Liver (tissue), 8 donors: ENCODE measurements at regions not wholly inside any gene's neighbourhood (a gene's known extent, or its start where the extent isn't known, plus 50 kb on each side); places are given as distances from the start of the nearest gene placed in this dataset.

ENCODE experiments used
- DNase-seq: peaks from one replicate; pipeline ENCODE4 v3.0.0-alpha.2; 2017; ENCODE audit warnings: low spot score
- H3K27ac ChIP-seq, 2 donors: one replicate each; pipeline ENCODE4 v1.7.0; 2013; ENCODE audit warnings: inconsistent platforms in 2 of 2, low read length in 2 of 2, control low read depth in 1 of 2, low read depth in 1 of 2, mild to moderate bottlenecking in 1 of 2
- H3K27me3 ChIP-seq, 4 donors: one replicate each; pipeline versions ENCODE4 v1.6.1 to v1.7.0; 2013; ENCODE audit warnings: low read length in 3 of 4, inconsistent platforms in 1 of 4, mild to moderate bottlenecking in 1 of 4, moderate library complexity in 1 of 4; ENCODE audit not compliant: control insufficient read depth in 4 of 4, insufficient read depth in 4 of 4
- H3K36me3 ChIP-seq, 4 donors: one replicate each; pipeline versions ENCODE4 v1.6.1 to v1.7.0; 2013; ENCODE audit warnings: low read length in 3 of 4, mild to moderate bottlenecking in 3 of 4, low read depth in 1 of 4, moderate library complexity in 1 of 4; ENCODE audit not compliant: control insufficient read depth in 4 of 4, insufficient read depth in 3 of 4
- H3K4me1 ChIP-seq, 4 donors: one replicate each; pipeline versions ENCODE4 v1.6.1 to v1.7.0; 2013; ENCODE audit warnings: low read length in 3 of 4, mild to moderate bottlenecking in 3 of 4, moderate library complexity in 1 of 4; ENCODE audit not compliant: control insufficient read depth in 4 of 4, insufficient read depth in 4 of 4
- H3K4me3 ChIP-seq, 3 donors: one replicate each; pipeline versions ENCODE4 v1.6.1 to v1.7.0; 2013; ENCODE audit warnings: low read length in 3 of 3, control low read depth in 1 of 3, low read depth in 1 of 3, mild to moderate bottlenecking in 1 of 3
- H3K9ac ChIP-seq, 2 donors: one replicate each; pipeline ENCODE4 v1.7.0; 2013; ENCODE audit warnings: low read length in 2 of 2, mild to moderate bottlenecking in 2 of 2, moderate library complexity in 2 of 2, control low read depth in 1 of 2, low read depth in 1 of 2
- H3K9me3 ChIP-seq, 4 donors: one replicate each; pipeline versions ENCODE4 v1.6.1 to v1.7.0; 2013; ENCODE audit warnings: low read length in 3 of 4; ENCODE audit not compliant: control insufficient read depth in 4 of 4
- EGR1 ChIP-seq, 2 donors: IDR thresholded peaks; 2 replicates each; pipeline ENCODE4 v1.6.1; 2016 to 2018; ENCODE audit warnings: antibody characterized with exemption in 2 of 2, low read depth in 2 of 2
- FOXA1 ChIP-seq: IDR thresholded peaks from 2 replicates; pipeline ENCODE4 v1.6.1; 2016; ENCODE audit warnings: antibody characterized with exemption
- FOXA2 ChIP-seq: IDR thresholded peaks from 2 replicates; pipeline ENCODE4 v1.6.1; 2016; ENCODE audit warnings: antibody characterized with exemption
- GABPA ChIP-seq, 2 donors: IDR thresholded peaks in 1 of 2; conservative IDR thresholded peaks in 1 of 2; 2 replicates each; pipeline ENCODE4 v1.6.1; 2016; ENCODE audit warnings: antibody characterized with exemption in 2 of 2, mild to moderate bottlenecking in 1 of 2, moderate library complexity in 1 of 2
- HNF4A ChIP-seq, 2 donors: conservative IDR thresholded peaks; 2 replicates each; pipeline ENCODE4 v1.6.1; 2016; ENCODE audit warnings: antibody characterized with exemption in 2 of 2, mild to moderate bottlenecking in 2 of 2
- HNF4G ChIP-seq: IDR thresholded peaks from 2 replicates; pipeline ENCODE4 v1.6.1; 2016; ENCODE audit warnings: antibody characterized with exemption
- JUND ChIP-seq, 2 donors: IDR thresholded peaks; 2 replicates each; pipeline ENCODE4 v1.6.1; 2016; ENCODE audit warnings: antibody characterized with exemption in 2 of 2
- RAD21 ChIP-seq, 2 donors: IDR thresholded peaks; 2 replicates each; pipeline ENCODE4 v1.6.1; 2016; ENCODE audit warnings: antibody characterized with exemption in 2 of 2, mild to moderate bottlenecking in 2 of 2
- RXRA ChIP-seq, 2 donors: IDR thresholded peaks; 2 replicates each; pipeline ENCODE4 v1.6.1; 2017 to 2018; ENCODE audit warnings: antibody characterized with exemption in 2 of 2, mild to moderate bottlenecking in 1 of 2
- SP1 ChIP-seq: IDR thresholded peaks from 2 replicates; pipeline ENCODE4 v1.6.1; 2018; ENCODE audit warnings: antibody characterized with exemption, mild to moderate bottlenecking
- TAF1 ChIP-seq: conservative IDR thresholded peaks from 2 replicates; pipeline ENCODE4 v1.6.1; 2016; ENCODE audit warnings: antibody characterized with exemption, mild to moderate bottlenecking
- YY1 ChIP-seq: IDR thresholded peaks from 2 replicates; pipeline ENCODE4 v1.6.1; 2016; ENCODE audit warnings: antibody characterized with exemption, mild to moderate bottlenecking
- WGBS: extraction: QIAGEN DNeasy Blood & Tissue Kit; methylation state at CpG from one replicate; pipeline ENCODE4 v1.1.7; 2013; 5-methylcytosine and 5-hydroxymethylcytosine counted together
- TF ChIP-seq, protein P1 (sequence below): IDR thresholded peaks from 2 replicates; pipeline ENCODE4 v1.6.1; 2016; ENCODE audit warnings: antibody characterized with exemption, mild to moderate bottlenecking
- TF ChIP-seq, protein P2 (sequence below): IDR thresholded peaks from 2 replicates; pipeline ENCODE4 v1.6.1; 2016; ENCODE audit warnings: antibody characterized with exemption
- TF ChIP-seq, protein P3 (sequence below): IDR thresholded peaks from 2 replicates; pipeline ENCODE4 v1.6.1; 2016; ENCODE audit warnings: antibody characterized with exemption
- TF ChIP-seq, protein P4 (sequence below): fragments of 150-350 bp; IDR thresholded peaks from 2 replicates; pipeline ENCODE4 v1.5.1; 2017; ENCODE audit warnings: improper control_type of control experiment, low read depth, low read length; ENCODE audit not compliant: missing input control
- TF ChIP-seq, protein P5 (sequence below): IDR thresholded peaks from 2 replicates; pipeline ENCODE4 v1.6.1; 2016; ENCODE audit warnings: antibody characterized with exemption
- donor health status: healthy.
- donor health status: healthy.
- donor health status: healthy.
- donor health status: healthy.
- donor health status: healthy.

DNA sequence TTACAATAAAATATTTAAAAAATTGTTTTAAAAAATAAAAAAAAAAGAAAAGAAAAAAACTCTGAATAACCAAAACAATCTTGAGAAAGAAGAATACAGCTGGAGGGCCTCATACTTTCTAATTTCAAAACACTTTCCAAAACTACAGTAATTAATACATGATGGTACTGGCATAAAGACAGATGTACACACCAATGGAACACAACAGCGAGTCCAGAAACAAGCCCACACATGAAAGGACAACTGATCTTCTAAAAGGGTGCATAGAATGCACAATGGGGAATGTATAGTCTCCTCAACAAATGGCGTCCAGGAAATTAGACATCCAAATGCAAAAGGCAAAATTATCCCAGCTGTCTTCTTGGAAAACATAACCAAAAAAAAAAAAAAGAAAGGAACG, 99.6 kb downstream of the LURAP1L start:
- Histone ChIP-seq H3K27ac (no peak overlapping the region), H3K36me3 (no peaks in the 10 kb centered on the region), H3K9me3 (no peaks in the 10 kb centered on the region), H3K27me3 (no peaks in the 10 kb centered on the region), H3K4me3 (no peak overlapping the region), H3K4me1 (peaks cover 0 to 5% (median 0%) of the 10 kb centered on the region in 4 donors), H3K9ac (no peak overlapping the region)
- WGBS = 81% methylated on average over 3 of the region's 3 CpGs
- TF ChIP-seq FOXA2 (no peak), YY1 (no peak), HNF4A (conservative IDR thresholded peaks at IDR 0.05) (no peak), GABPA (IDR thresholded peaks at IDR 0.05 in 1 of 2, conservative IDR thresholded peaks at IDR 0.05 in 1 of 2) (no peak), SP1 (no peak), FOXA1 (no peak), HNF4G (no peak), JUND (IDR thresholded peaks at IDR 0.05) (no peak)
- TF ChIP-seq, protein P1, sequence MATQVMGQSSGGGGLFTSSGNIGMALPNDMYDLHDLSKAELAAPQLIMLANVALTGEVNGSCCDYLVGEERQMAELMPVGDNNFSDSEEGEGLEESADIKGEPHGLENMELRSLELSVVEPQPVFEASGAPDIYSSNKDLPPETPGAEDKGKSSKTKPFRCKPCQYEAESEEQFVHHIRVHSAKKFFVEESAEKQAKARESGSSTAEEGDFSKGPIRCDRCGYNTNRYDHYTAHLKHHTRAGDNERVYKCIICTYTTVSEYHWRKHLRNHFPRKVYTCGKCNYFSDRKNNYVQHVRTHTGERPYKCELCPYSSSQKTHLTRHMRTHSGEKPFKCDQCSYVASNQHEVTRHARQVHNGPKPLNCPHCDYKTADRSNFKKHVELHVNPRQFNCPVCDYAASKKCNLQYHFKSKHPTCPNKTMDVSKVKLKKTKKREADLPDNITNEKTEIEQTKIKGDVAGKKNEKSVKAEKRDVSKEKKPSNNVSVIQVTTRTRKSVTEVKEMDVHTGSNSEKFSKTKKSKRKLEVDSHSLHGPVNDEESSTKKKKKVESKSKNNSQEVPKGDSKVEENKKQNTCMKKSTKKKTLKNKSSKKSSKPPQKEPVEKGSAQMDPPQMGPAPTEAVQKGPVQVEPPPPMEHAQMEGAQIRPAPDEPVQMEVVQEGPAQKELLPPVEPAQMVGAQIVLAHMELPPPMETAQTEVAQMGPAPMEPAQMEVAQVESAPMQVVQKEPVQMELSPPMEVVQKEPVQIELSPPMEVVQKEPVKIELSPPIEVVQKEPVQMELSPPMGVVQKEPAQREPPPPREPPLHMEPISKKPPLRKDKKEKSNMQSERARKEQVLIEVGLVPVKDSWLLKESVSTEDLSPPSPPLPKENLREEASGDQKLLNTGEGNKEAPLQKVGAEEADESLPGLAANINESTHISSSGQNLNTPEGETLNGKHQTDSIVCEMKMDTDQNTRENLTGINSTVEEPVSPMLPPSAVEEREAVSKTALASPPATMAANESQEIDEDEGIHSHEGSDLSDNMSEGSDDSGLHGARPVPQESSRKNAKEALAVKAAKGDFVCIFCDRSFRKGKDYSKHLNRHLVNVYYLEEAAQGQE = no peak
- TF ChIP-seq, protein P2, sequence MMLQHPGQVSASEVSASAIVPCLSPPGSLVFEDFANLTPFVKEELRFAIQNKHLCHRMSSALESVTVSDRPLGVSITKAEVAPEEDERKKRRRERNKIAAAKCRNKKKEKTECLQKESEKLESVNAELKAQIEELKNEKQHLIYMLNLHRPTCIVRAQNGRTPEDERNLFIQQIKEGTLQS = no peak
- TF ChIP-seq, protein P3, sequence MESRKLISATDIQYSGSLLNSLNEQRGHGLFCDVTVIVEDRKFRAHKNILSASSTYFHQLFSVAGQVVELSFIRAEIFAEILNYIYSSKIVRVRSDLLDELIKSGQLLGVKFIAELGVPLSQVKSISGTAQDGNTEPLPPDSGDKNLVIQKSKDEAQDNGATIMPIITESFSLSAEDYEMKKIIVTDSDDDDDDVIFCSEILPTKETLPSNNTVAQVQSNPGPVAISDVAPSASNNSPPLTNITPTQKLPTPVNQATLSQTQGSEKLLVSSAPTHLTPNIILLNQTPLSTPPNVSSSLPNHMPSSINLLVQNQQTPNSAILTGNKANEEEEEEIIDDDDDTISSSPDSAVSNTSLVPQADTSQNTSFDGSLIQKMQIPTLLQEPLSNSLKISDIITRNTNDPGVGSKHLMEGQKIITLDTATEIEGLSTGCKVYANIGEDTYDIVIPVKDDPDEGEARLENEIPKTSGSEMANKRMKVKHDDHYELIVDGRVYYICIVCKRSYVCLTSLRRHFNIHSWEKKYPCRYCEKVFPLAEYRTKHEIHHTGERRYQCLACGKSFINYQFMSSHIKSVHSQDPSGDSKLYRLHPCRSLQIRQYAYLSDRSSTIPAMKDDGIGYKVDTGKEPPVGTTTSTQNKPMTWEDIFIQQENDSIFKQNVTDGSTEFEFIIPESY = no peak
- TF ChIP-seq, protein P4, sequence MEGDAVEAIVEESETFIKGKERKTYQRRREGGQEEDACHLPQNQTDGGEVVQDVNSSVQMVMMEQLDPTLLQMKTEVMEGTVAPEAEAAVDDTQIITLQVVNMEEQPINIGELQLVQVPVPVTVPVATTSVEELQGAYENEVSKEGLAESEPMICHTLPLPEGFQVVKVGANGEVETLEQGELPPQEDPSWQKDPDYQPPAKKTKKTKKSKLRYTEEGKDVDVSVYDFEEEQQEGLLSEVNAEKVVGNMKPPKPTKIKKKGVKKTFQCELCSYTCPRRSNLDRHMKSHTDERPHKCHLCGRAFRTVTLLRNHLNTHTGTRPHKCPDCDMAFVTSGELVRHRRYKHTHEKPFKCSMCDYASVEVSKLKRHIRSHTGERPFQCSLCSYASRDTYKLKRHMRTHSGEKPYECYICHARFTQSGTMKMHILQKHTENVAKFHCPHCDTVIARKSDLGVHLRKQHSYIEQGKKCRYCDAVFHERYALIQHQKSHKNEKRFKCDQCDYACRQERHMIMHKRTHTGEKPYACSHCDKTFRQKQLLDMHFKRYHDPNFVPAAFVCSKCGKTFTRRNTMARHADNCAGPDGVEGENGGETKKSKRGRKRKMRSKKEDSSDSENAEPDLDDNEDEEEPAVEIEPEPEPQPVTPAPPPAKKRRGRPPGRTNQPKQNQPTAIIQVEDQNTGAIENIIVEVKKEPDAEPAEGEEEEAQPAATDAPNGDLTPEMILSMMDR = no peak
- DNase-seq = no peak

DNA sequence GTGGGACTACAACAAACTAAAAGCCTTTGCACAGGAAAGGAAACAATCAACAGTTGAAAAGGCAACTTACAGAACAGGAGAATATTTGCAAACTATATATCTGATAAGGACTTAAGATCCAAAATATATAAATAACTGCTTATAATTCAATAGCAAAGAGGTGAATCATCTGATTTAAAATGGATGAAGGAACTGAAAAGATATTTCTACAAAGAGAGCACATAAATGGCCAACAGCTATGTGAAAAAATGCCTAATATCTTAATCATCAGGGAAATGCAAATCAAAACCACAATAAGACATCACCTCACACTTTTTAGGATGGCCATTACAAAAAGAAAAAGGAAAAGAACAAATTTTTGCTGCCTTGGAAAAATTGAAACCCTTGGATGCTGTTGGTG, 100.4 kb downstream of the LURAP1L start:
- DNase-seq = no peak
- Histone ChIP-seq H3K4me1 (peaks cover 0 to 5% (median 0%) of the 10 kb centered on the region in 4 donors), H3K27me3 (no peaks in the 10 kb centered on the region), H3K36me3 (no peaks in the 10 kb centered on the region), H3K9me3 (no peaks in the 10 kb centered on the region), H3K27ac (no peak overlapping the region), H3K4me3 (no peak overlapping the region), H3K9ac (no peak overlapping the region)
- TF ChIP-seq FOXA2 (no peak), JUND (IDR thresholded peaks at IDR 0.05) (no peak), YY1 (no peak), TAF1 (no peak), HNF4G (no peak), RAD21 (IDR thresholded peaks at IDR 0.05) (no peak), FOXA1 (no peak), GABPA (IDR thresholded peaks at IDR 0.05 in 1 of 2, conservative IDR thresholded peaks at IDR 0.05 in 1 of 2) (no peak), EGR1 (IDR thresholded peaks at IDR 0.05; ENCODE audit: low read depth in 2 of 2) (no peak), SP1 (no peak), RXRA (IDR thresholded peaks at IDR 0.05) (no peak), HNF4A (conservative IDR thresholded peaks at IDR 0.05) (no peak)
- TF ChIP-seq, protein P1 = no peak
- TF ChIP-seq, protein P2 = no peak
- TF ChIP-seq, protein P5, sequence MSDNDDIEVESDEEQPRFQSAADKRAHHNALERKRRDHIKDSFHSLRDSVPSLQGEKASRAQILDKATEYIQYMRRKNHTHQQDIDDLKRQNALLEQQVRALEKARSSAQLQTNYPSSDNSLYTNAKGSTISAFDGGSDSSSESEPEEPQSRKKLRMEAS = no peak
- TF ChIP-seq, protein P4 = no peak
